GM10266 (cell line): ENCODE measurements at regions not wholly inside any gene's neighbourhood (a gene's known extent, or its start where the extent isn't known, plus 50 kb on each side); places are given as distances from the start of the nearest gene placed in this dataset.
"Not testable (repeated sequence)": the region's sequence is repeated elsewhere in the genome, so short reads cannot be mapped to it uniquely, and the experiment has no call there.

Experiments used
- DNase-seq: peaks from one replicate; pipeline ENCODE4 v3.0.0; 2012; ENCODE audit errors: extremely low spot score
- TF ChIP-seq, protein P1 (sequence below): IDR thresholded peaks from 2 replicates; pipeline ENCODE4 v1.5.1; 2012; ENCODE audit warnings: mild to moderate bottlenecking, low read depth; ENCODE audit not compliant: control insufficient read depth, insufficient read depth; ENCODE audit errors: missing control alignments

DNA sequence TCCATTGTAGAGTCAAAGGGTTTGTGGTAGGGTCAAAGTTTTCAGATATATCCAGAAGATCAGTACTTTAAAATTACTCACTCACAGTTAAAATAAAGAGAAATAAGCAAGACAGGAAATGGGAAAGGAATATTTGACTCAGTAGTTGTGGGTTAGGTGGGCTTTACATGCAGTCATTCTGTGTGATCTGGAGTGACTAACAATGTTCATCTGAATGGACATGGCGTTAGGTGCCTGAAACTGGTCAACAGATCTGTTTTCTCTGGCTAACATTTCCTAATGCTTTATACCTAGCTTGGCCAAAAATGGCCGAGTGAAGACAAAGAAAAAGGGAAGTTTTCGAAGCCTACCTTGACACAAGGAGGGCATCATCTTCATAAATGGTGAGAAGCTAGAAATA, 133.4 kb upstream of the SATB1 start:
- TF ChIP-seq, protein P1, sequence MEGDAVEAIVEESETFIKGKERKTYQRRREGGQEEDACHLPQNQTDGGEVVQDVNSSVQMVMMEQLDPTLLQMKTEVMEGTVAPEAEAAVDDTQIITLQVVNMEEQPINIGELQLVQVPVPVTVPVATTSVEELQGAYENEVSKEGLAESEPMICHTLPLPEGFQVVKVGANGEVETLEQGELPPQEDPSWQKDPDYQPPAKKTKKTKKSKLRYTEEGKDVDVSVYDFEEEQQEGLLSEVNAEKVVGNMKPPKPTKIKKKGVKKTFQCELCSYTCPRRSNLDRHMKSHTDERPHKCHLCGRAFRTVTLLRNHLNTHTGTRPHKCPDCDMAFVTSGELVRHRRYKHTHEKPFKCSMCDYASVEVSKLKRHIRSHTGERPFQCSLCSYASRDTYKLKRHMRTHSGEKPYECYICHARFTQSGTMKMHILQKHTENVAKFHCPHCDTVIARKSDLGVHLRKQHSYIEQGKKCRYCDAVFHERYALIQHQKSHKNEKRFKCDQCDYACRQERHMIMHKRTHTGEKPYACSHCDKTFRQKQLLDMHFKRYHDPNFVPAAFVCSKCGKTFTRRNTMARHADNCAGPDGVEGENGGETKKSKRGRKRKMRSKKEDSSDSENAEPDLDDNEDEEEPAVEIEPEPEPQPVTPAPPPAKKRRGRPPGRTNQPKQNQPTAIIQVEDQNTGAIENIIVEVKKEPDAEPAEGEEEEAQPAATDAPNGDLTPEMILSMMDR = no peak

DNA sequence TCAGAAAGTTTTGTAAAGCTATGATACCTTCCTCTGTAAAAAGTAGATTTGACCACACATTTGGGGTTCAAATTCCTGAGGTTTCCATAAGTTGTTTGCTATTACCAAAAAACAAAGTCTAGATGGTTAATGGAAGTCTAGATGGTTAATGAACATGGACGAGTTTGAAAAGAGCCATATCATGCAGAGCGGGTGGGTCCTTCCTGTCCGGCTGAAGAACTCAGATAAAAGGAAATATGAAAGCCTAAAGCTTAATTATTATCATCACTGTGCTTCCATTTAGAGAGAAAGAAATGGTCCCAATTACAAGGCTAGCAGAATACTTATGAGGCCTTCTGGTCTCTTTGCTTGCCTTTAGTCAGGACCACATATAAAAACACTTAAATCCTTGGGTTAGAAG, 132.1 kb upstream of the SATB1 start:
- no peak for DNase-seq
- TF ChIP-seq, protein P1 = no peak

More for the DNA sequence above, 133.4 kb upstream of the SATB1 start:
- no peak for DNase-seq

DNA sequence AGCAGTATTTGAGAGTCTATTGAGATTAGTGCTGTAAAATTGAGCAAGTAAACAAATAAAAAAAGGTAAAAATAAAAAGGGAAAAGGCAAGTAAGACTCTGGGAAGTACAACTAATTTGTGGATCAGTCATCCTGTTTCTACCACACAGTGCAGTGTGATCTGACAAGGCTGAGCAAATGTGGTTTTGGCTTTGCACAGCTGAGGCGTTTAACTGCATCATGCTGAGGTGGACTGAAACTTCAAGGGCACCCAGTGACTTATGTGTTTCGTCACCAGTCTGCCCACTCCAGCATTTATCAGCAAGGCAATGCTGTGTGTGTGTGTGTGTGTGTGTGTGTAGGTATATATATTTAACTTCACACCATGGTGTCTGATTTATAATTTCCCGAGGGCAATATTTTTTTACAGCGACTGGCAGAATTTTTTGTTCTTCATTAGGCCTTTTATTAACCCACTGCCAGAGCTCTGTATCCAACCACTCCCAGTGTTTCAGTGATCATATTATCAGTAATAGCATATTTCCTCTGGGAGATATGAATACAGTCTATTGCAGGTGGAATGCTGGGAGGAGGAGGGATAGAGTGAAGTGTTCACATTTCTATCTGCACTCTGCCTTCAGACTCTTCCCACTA, 131.5 kb upstream of the SATB1 start:
- TF ChIP-seq, protein P1 = no peak
- peak; percentile 6 for DNase-seq

DNA sequence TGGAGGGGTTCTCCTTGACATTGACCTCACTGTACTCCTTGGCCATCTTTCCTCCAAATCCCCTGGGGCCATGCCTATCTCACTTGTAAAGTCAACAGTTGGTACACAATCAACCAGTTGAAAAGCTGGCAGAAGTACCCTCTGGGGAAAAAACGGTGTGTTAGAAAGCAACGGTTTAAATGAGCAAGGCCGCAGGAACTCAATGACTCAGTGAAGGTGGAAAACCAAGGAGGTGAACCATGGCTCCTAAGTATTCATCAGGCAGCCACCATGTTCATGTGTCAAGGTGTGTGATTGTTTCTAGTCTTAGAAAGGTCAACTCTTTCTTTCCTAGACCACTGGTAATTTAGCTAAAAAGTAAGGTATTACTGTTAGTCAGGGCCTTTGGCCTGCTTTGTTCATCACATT, 130.9 kb upstream of the SATB1 start:
- DNase-seq = no peak

DNA sequence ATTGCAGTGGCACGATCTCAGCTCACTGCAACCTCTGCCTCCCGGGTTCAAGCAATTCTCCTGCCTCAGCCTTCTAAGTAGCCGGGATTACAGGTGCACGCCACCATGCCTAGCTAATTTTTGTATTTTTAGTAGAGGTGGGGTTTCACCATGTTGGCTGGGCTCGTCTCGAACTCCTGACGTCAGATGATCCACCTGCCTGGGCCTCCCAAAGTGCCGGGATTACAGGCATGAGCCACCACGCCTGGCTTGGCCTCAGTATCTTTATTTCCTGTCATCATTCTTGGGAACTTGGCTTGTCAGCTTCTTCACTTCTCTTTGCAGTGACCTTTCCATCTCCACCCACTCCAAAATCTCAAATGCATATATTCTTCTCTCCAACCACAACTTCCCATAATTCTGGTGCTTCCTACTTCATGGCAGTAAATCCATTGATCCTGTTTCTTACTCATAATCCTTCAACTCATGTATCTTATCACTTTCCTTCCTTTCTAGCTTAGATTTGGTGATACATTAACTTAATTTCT, 127.5 kb upstream of the SATB1 start:
- DNase-seq = not testable (repeated sequence)

More for the DNA sequence above, 130.9 kb upstream of the SATB1 start:
- TF ChIP-seq, protein P1 = no peak

DNA sequence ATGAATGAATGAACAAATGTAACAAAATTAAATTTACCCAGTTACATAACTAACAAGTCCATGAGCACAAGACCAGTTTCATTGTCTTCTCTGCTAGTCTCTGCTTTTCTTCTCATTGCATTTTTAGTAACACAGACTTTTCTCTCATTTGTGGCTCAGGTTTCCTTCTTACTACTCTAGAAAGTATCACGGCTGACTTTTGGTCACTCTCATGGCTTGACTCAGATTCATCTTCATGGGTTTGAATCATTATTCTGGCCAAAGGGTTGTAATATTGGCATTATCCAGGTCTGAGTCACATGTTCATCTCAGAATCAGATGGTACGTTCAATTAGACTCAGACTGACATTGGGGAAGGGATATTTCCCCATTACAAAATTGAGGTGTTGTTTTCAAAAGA, 121.5 kb upstream of the SATB1 start:
- no peak for DNase-seq
- TF ChIP-seq, protein P1 = no peak

DNA sequence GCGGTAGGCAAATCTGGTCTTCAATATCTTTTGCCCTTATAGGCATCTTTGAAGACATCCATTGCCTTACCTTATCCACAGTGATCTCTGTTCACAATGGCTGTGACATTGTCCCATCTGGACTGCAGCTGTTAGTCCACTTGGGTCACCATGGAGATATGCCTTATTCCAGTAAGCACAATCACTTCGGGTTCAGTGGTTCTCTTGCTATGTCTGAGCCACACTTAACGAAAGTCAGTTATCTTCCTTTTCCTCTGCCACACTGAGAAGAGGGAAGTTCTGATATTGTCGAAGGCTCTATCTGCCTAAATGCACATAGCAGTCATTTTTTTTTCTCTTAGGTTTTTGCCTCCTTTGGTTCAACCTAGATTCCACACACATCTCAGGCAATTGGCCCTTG, 119.0 kb upstream of the SATB1 start:
- no peak for DNase-seq
- TF ChIP-seq, protein P1 = no peak
